ENCODE measurements at regions not wholly inside any gene's neighbourhood (a gene's known extent, or its start where the extent isn't known, plus 50 kb on each side); places are given as distances from the start of the nearest gene placed in this dataset.

GRCh38 chr7:26599982-26600381 lies 264.4 kb downstream of the SKAP2 start:
- intact Hi-C loops (cut with micrococcal nuclease): no loop called here
- no peak overlapping the region for H3K4me2 ChIP-seq (ENCODE audit: low read length)
- no TSS peak for BruUV-seq (replicated peaks)

GRCh38 chr7:26600411-26600810 lies 264.0 kb downstream of the SKAP2 start:
- ChIA-PET POLR2A (no interaction called here), RAD21 (ENCODE audit: low non-redundant PET in 1 of 2, low total read pairs in 2 of 2, uncharacterized antibody in 2 of 2, unreplicated experiment in 2 of 2) (no interaction called here), CTCF (no interaction called here)
- no peaks in the 10 kb centered on the region for H3K36me3 ChIP-seq (ENCODE audit: control insufficient read depth in 1 of 2, insufficient read depth in 2 of 2, low read length in 2 of 2)
- BruUV-seq (replicated peaks): no TSS peak
- H3K9ac ChIP-seq (ENCODE audit: low read length): no peak overlapping the region
- no peaks in the 10 kb centered on the region for H3K79me2 ChIP-seq (ENCODE audit: insufficient read depth, low read length)
- no peaks in the 10 kb centered on the region for H4K20me1 ChIP-seq (ENCODE audit: insufficient read depth)
- H3K4me2 ChIP-seq (ENCODE audit: low read length): no peak overlapping the region
- ATAC-seq (no peak), DNase-seq (ENCODE audit: low read depth, low spot score) (no peak)
- intact Hi-C loops (cut with micrococcal nuclease): no loop called here
- H3K9me3 ChIP-seq (ENCODE audit: control insufficient read depth in 1 of 2, insufficient read depth in 1 of 2, low read depth in 1 of 2, low read length in 2 of 2): no peaks in the 10 kb centered on the region
- peaks cover 14 to 16% of the 10 kb centered on the region in 2 experiments for H3K4me1 ChIP-seq (ENCODE audit: control insufficient read depth in 1 of 2, insufficient read depth in 2 of 2, low read length in 2 of 2)
- no peak overlapping the region for H2AFZ ChIP-seq (ENCODE audit: low read depth, low read length, poor library complexity, severe bottlenecking)
- no peaks in the 10 kb centered on the region for H3K9me2 ChIP-seq (ENCODE audit: insufficient read depth)
- H3K4me3 ChIP-seq (replicated peaks in 1 of 2; ENCODE audit: low read depth in 1 of 2, low read length in 2 of 2): no peak overlapping the region
- no peak overlapping the region for H3K27ac ChIP-seq (ENCODE audit: low read depth, low read length)
- H3K27me3 ChIP-seq (ENCODE audit: insufficient read depth, low read length): peaks cover 9% of the 10 kb centered on the region; the same call in 1 of the 2 replicates
- TF ChIP-seq ZNF274 (IDR thresholded peaks at IDR 0.05; ENCODE audit: low read depth, low read length) (no peak), TCF7L2 (IDR thresholded peaks at IDR 0.05; ENCODE audit: borderline replicate concordance, extremely low read depth, insufficient read depth, insufficient read length) (no peak), MAX (IDR thresholded peaks at IDR 0.05) (no peak), EGR1 (IDR thresholded peaks at IDR 0.05; ENCODE audit: low read depth) (no peak), CTCF (IDR thresholded peaks at IDR 0.05 in 2 of 3, conservative IDR thresholded peaks at IDR 0.05 in 1 of 3; ENCODE audit: borderline replicate concordance in 1 of 3, insufficient read depth in 1 of 3, low read depth in 2 of 3, low read length in 2 of 3) (no peak), CEBPB (IDR thresholded peaks at IDR 0.05; ENCODE audit: low read depth) (no peak), CBX3 (IDR thresholded peaks at IDR 0.05; ENCODE audit: low read depth) (no peak), JUND (IDR thresholded peaks at IDR 0.05) (no peak), SP1 (IDR thresholded peaks at IDR 0.05; ENCODE audit: low read depth) (no peak), SIN3A (IDR thresholded peaks at IDR 0.05; ENCODE audit: low read depth) (no peak), YY1 (IDR thresholded peaks at IDR 0.05; ENCODE audit: extremely low read depth, insufficient replicate concordance, low read depth, low read length) (no peak), POLR2A (IDR thresholded peaks at IDR 0.05; ENCODE audit: borderline replicate concordance, extremely low read depth, insufficient read depth, insufficient read length) (no peak), RAD21 (IDR thresholded peaks at IDR 0.05; ENCODE audit: low read depth) (no peak), SRF (IDR thresholded peaks at IDR 0.05; ENCODE audit: low read depth) (no peak), ELF1 (IDR thresholded peaks at IDR 0.05; ENCODE audit: borderline replicate concordance, low read depth) (no peak), POLR2AphosphoS5 (IDR thresholded peaks at IDR 0.05; ENCODE audit: low read depth, low read length) (no peak)
- TF ChIP-seq, protein P1, sequence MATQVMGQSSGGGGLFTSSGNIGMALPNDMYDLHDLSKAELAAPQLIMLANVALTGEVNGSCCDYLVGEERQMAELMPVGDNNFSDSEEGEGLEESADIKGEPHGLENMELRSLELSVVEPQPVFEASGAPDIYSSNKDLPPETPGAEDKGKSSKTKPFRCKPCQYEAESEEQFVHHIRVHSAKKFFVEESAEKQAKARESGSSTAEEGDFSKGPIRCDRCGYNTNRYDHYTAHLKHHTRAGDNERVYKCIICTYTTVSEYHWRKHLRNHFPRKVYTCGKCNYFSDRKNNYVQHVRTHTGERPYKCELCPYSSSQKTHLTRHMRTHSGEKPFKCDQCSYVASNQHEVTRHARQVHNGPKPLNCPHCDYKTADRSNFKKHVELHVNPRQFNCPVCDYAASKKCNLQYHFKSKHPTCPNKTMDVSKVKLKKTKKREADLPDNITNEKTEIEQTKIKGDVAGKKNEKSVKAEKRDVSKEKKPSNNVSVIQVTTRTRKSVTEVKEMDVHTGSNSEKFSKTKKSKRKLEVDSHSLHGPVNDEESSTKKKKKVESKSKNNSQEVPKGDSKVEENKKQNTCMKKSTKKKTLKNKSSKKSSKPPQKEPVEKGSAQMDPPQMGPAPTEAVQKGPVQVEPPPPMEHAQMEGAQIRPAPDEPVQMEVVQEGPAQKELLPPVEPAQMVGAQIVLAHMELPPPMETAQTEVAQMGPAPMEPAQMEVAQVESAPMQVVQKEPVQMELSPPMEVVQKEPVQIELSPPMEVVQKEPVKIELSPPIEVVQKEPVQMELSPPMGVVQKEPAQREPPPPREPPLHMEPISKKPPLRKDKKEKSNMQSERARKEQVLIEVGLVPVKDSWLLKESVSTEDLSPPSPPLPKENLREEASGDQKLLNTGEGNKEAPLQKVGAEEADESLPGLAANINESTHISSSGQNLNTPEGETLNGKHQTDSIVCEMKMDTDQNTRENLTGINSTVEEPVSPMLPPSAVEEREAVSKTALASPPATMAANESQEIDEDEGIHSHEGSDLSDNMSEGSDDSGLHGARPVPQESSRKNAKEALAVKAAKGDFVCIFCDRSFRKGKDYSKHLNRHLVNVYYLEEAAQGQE (IDR thresholded peaks at IDR 0.05; ENCODE audit: low read depth): no peak

More at GRCh38 chr7:26599982-26600381, 264.4 kb downstream of the SKAP2 start:
- H3K9ac ChIP-seq (ENCODE audit: low read length): no peak overlapping the region
- no peak overlapping the region for H3K27ac ChIP-seq (ENCODE audit: low read depth, low read length)
- H3K4me3 ChIP-seq (replicated peaks in 1 of 2; ENCODE audit: low read depth in 1 of 2, low read length in 2 of 2): no peak overlapping the region
- ChIA-PET CTCF (no interaction called here), POLR2A (no interaction called here), RAD21 (ENCODE audit: low non-redundant PET in 1 of 2, low total read pairs in 2 of 2, uncharacterized antibody in 2 of 2, unreplicated experiment in 2 of 2) (no interaction called here)
- no peaks in the 10 kb centered on the region for H3K9me3 ChIP-seq (ENCODE audit: control insufficient read depth in 1 of 2, insufficient read depth in 1 of 2, low read depth in 1 of 2, low read length in 2 of 2)
- peaks cover 14 to 16% of the 10 kb centered on the region in 2 experiments for H3K4me1 ChIP-seq (ENCODE audit: control insufficient read depth in 1 of 2, insufficient read depth in 2 of 2, low read length in 2 of 2)
- H2AFZ ChIP-seq (ENCODE audit: low read depth, low read length, poor library complexity, severe bottlenecking): no peak overlapping the region
- ATAC-seq: no peak
- TF ChIP-seq SP1 (IDR thresholded peaks at IDR 0.05; ENCODE audit: low read depth): no peak
- DNase-seq (ENCODE audit: low read depth, low spot score): no peak
- no peaks in the 10 kb centered on the region for H3K36me3 ChIP-seq (ENCODE audit: control insufficient read depth in 1 of 2, insufficient read depth in 2 of 2, low read length in 2 of 2)
- no peaks in the 10 kb centered on the region for H3K9me2 ChIP-seq (ENCODE audit: insufficient read depth)
- no peaks in the 10 kb centered on the region for H3K79me2 ChIP-seq (ENCODE audit: insufficient read depth, low read length)
- peaks cover 13% of the 10 kb centered on the region; the same call in 1 of the 2 replicates for H3K27me3 ChIP-seq (ENCODE audit: insufficient read depth, low read length)
- no peaks in the 10 kb centered on the region for H4K20me1 ChIP-seq (ENCODE audit: insufficient read depth)
